ENCODE measurements at regions not wholly inside any gene's neighbourhood (a gene's known extent, or its start where the extent isn't known, plus 50 kb on each side); places are given as distances from the start of the nearest gene placed in this dataset.
A peak's percentile ranks its signal among the peaks of the same experiment; 100 is the strongest.

- no peak overlapping the region for H3K4me3 ChIP-seq (replicated peaks in 1 of 2; ENCODE audit: low read depth in 2 of 2, low read length in 2 of 2)
- no peak for DNase-seq (ENCODE audit: low read depth in 2 of 2)
- no peak for TF ChIP-seq CTCF (IDR thresholded peaks at IDR 0.05; ENCODE audit: low read depth, low read length)
Measured at GRCh38 chr3:174387736-174388135, 471.4 kb upstream of the NAALADL2 start.

- peak; percentile 72 to 76 for DNase-seq (ENCODE audit: low read depth in 2 of 2)
- peak; percentile 43 for TF ChIP-seq CTCF (IDR thresholded peaks at IDR 0.05; ENCODE audit: low read depth, low read length)
- no peak overlapping the region for H3K4me3 ChIP-seq (replicated peaks in 1 of 2; ENCODE audit: low read depth in 2 of 2, low read length in 2 of 2)
Measured at GRCh38 chr3:174397848-174398247, 461.3 kb upstream of the NAALADL2 start.

- no peak overlapping the region for H3K4me3 ChIP-seq (replicated peaks in 1 of 2; ENCODE audit: low read depth in 2 of 2, low read length in 2 of 2)
- DNase-seq (ENCODE audit: low read depth in 2 of 2): peak; percentile 3 to 48
Measured at GRCh38 chr3:174398761-174399160, 460.4 kb upstream of the NAALADL2 start.

GRCh38 chr3:174403831-174404230 is 455.3 kb upstream of the NAALADL2 start:
- no peak for TF ChIP-seq CTCF (IDR thresholded peaks at IDR 0.05; ENCODE audit: low read depth, low read length)
- no peak for DNase-seq (ENCODE audit: low read depth in 2 of 2)
- H3K4me3 ChIP-seq (replicated peaks in 1 of 2; ENCODE audit: low read depth in 2 of 2, low read length in 2 of 2): no peak overlapping the region

More at GRCh38 chr3:174398761-174399160, 460.4 kb upstream of the NAALADL2 start:
- TF ChIP-seq CTCF (IDR thresholded peaks at IDR 0.05; ENCODE audit: low read depth, low read length): no peak

GRCh38 chr3:174408310-174408709 is 450.8 kb upstream of the NAALADL2 start:
- DNase-seq (ENCODE audit: low read depth in 2 of 2): peak; percentile 33 to 56
- H3K4me3 ChIP-seq (replicated peaks in 1 of 2; ENCODE audit: low read depth in 2 of 2, low read length in 2 of 2): no peak overlapping the region

GRCh38 chr3:174409086-174409743 is 449.9 kb upstream of the NAALADL2 start:
- no peak for TF ChIP-seq CTCF (IDR thresholded peaks at IDR 0.05; ENCODE audit: low read depth, low read length)
- H3K4me3 ChIP-seq (replicated peaks in 1 of 2; ENCODE audit: low read depth in 2 of 2, low read length in 2 of 2): no peak overlapping the region
- DNase-seq (ENCODE audit: low read depth in 2 of 2): no peak

More at GRCh38 chr3:174408310-174408709, 450.8 kb upstream of the NAALADL2 start:
- TF ChIP-seq CTCF (IDR thresholded peaks at IDR 0.05; ENCODE audit: low read depth, low read length): no peak
